Activated naive CD8-positive, alpha-beta T cell treated with anti-CD3 and anti-CD28 coated beads, Interleukin-2, amount 50 U/mL, for 24 hours (primary cell): ENCODE measurements at regions not wholly inside any gene's neighbourhood (a gene's known extent, or its start where the extent isn't known, plus 50 kb on each side); places are given as distances from the start of the nearest gene placed in this dataset.

ENCODE experiments used
- ATAC-seq: fragments of 150-1000 bp; cut with Tn5 transposase; one replicate; pipeline ENCODE4 v1.10.0; 2021
- DNase-seq: peaks from one replicate; pipeline ENCODE4 v3.0.0; 2021
- H3K27ac Mint-ChIP-seq: one replicate; pipeline ENCODE4 v1.8.0; 2021; ENCODE audit warnings: mild to moderate bottlenecking, mixed read lengths
- H3K27me3 Mint-ChIP-seq: one replicate; pipeline ENCODE4 v1.8.0; 2021; ENCODE audit warnings: mixed read lengths
- H3K36me3 Mint-ChIP-seq: one replicate; pipeline ENCODE4 v1.8.0; 2021; ENCODE audit warnings: low read depth, mixed read lengths
- H3K4me1 Mint-ChIP-seq: one replicate; pipeline ENCODE4 v1.8.0; 2021; ENCODE audit warnings: mixed read lengths
- H3K4me3 Mint-ChIP-seq: one replicate; pipeline ENCODE4 v1.8.0; 2021; ENCODE audit warnings: mild to moderate bottlenecking, moderate library complexity, mixed read lengths
- H3K9me3 Mint-ChIP-seq: one replicate; pipeline ENCODE4 v1.8.0; 2021; ENCODE audit warnings: mixed read lengths

DNA sequence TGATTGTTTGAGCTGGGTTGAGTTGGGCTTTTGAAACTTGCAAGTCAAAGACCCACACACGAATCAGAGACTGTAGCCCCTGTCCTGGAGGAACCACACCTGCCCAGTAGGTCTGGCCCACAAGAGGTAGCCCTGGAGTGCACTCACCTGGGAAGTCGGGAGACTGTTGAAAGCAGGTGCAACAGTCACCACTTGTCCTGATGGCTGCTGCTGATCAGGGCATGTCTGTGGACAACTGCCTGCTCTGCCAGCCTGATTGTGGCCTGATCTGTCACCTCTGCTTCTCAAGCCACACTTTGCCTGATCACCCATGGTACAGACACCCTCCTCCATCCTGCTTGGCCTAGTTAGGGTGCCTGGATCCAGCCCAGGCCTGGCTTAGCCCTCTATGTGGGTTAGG is 105.0 kb upstream of the HAAO start:
- ATAC-seq: no peak
- no peak overlapping the region for H3K4me3 Mint-ChIP-seq
- DNase-seq: no peak
- H3K9me3 Mint-ChIP-seq: no peaks in the 10 kb centered on the region
- H3K4me1 Mint-ChIP-seq: peaks cover 2% of the 10 kb centered on the region
- no peak overlapping the region for H3K27ac Mint-ChIP-seq
- H3K36me3 Mint-ChIP-seq: no peaks in the 10 kb centered on the region
- H3K27me3 Mint-ChIP-seq: peaks cover 6% of the 10 kb centered on the region

DNA sequence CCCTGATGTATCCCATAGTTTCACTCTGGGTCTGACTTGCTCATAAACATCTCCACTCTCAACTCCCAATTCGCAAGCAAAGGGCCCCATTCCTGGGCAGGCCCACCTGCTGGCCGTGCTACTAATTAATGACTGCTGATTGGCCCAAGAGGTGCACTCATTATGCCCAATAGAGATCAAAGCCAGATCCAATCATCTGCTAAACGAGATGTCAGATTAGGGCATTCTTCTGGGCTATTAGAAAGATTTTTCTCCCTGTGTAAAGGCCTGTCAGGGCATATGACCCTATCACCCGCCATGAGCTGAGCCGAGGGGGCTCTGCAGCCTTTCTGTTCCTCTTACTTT is 103.4 kb upstream of the HAAO start:
- ATAC-seq: no peak
- Mint-ChIP-seq H3K36me3 (no peaks in the 10 kb centered on the region), H3K4me1 (peaks cover 2% of the 10 kb centered on the region)

DNA sequence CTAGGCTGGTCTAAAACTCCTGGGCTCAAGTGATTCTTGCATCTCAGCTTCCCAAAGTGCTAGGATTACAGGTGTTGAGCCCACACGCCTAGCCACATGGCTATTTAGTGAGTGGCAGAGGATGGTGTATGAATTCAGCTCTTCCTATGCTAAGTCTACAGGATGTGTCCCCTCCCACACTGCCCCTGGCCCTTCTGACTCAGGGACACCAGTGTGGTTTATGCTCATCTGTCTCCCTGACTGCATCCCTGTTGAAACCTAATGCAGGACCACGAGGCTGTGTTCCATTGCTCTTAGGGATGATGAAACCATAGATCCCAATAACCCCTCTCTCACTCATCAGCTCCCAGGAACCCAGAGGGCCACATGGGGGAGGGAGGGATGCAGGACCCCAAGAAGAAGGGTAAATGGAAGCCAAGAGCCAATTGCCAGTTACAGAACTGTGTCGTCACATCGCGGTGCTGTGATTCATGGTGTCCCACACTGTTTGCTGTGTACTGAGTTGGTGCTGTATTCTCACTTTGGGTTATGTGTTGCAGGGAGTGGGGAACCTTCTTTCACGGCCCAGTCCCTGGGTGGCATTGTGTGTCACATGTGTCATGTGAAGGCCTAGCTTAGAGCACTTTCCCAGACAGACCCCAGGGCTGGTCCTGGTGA is 102.9 kb upstream of the HAAO start:
- H3K36me3 Mint-ChIP-seq: no peaks in the 10 kb centered on the region
- DNase-seq: no peak
- no peak overlapping the region for H3K27ac Mint-ChIP-seq

More for the DNA sequence above, 103.4 kb upstream of the HAAO start:
- peaks cover 6% of the 10 kb centered on the region for H3K27me3 Mint-ChIP-seq
- H3K27ac Mint-ChIP-seq: no peak overlapping the region
- DNase-seq: no peak
- H3K4me3 Mint-ChIP-seq: no peak overlapping the region
- no peaks in the 10 kb centered on the region for H3K9me3 Mint-ChIP-seq

DNA sequence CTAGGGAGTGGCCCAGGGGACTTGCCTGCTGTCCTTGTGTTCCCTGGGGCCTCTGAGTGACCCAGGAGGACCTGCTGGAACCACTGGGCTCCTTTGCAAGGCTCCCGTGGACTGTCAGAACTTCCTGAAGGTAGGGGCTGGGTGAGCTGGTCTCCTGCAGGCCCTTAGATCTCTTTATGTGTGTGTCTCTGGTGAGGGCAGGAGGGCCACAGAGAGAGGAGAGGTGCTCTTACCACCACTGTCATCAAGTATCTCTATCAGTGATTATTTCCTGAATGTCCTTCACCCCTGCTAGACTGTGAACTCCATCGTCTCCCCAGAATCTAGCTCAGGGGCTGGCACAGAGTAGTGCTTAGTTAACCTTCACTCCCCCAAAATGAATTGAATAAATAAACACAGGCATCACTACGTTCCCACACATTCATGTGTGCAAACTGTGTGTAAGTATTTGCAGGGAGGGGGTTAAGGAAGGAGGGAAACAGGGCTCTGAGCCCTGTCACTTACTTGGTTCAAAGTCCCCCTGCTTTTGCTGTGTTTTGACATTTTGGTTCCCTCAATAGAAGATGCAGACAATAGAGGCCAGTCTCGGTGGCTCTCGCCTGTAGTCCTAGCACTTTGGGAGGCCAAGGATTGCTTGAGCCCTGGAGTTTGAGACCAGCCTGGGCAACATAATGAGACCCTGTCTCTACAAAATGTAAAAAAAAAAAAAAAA is 100.8 kb upstream of the HAAO start:
- Mint-ChIP-seq H3K4me1 (peaks cover 2% of the 10 kb centered on the region), H3K27me3 (peaks cover 1% of the 10 kb centered on the region), H3K27ac (no peak overlapping the region), H3K9me3 (peaks cover 5% of the 10 kb centered on the region), H3K36me3 (no peaks in the 10 kb centered on the region), H3K4me3 (no peak overlapping the region)
- no peak for ATAC-seq
- DNase-seq: no peak

More for the DNA sequence above, 102.9 kb upstream of the HAAO start:
- Mint-ChIP-seq H3K27me3 (peaks cover 1% of the 10 kb centered on the region), H3K9me3 (no peaks in the 10 kb centered on the region), H3K4me1 (peaks cover 2% of the 10 kb centered on the region), H3K4me3 (no peak overlapping the region)
- peak; percentile 77 for ATAC-seq

DNA sequence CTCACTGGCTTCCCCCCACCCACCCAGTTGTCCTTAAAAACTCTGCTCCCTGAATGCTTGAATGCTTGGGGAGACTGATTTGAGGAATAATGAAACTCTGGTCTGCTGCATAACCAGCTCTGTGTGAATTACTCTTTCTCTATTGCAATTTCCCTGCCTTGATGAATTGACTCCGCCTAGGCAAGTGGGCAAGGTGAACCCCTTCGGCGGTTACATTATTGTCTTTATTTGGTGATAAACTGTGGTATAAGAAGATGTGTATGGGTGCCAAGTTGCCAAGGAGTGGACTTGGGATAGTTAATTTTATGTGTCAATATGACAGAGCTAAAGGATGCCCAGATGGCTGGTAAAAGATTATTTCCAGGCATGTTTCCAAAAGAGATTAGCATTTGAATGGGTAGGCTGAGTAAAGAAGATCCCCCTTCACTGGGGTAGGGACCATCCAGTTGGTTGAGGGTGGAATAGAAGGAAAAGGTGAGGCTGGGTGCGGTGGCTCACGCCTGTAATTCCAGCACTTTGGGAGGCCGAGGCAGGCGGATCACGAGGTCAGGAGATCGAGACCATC is 98.5 kb upstream of the HAAO start:
- DNase-seq: no peak
- Mint-ChIP-seq H3K4me1 (peaks cover 2% of the 10 kb centered on the region), H3K27me3 (peaks cover 1% of the 10 kb centered on the region), H3K36me3 (no peaks in the 10 kb centered on the region), H3K4me3 (no peak overlapping the region), H3K9me3 (peaks cover 5% of the 10 kb centered on the region), H3K27ac (no peak overlapping the region)
- no peak for ATAC-seq

DNA sequence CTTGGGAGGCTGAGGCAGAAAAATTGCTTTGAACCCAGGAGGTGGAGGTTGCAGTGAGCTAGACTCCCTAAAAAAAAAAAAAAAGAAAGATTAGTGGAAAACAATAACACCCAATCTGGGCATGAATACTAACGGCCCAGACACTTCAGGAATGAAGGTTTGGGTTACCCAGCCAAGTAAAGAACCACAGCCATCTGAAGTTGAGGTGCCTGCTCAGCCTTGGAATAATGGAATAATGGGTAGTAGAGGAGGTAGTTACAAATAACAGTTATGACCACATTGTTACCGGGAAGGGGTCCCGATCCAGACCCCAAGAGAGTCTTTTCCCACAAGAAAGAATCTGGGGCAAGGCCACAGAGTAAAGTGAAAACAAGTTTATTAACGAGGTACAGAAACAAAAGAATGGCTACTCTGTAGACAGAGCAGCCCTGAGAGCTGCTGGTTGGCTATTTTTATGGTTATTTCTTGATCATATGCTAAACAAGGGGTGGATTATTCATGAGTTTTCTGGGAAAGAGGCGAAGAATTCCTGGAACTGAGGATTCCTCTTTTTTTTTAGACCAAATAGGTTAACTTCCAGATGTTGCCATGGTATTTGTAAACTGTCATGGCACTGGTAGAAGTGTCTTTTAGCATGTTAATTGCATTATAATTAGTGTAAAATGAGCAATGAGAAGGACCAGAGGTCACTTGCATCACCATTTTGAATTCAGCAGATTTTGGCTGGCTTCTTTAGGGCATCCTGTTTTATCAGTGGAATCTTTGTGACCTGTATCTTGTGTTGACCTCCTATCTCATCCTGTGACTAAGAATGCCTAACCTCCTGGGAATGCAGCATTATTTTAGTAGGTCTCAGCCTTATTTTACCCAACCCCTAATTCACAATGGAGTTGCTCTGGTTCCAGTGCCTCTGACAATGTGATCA is 96.2 kb upstream of the HAAO start:
- Mint-ChIP-seq H3K9me3 (peaks cover 5% of the 10 kb centered on the region), H3K36me3 (no peaks in the 10 kb centered on the region), H3K27me3 (no peaks in the 10 kb centered on the region), H3K4me1 (no peaks in the 10 kb centered on the region), H3K27ac (no peak overlapping the region), H3K4me3 (no peak overlapping the region)
- ATAC-seq: no peak
- DNase-seq: no peak

DNA sequence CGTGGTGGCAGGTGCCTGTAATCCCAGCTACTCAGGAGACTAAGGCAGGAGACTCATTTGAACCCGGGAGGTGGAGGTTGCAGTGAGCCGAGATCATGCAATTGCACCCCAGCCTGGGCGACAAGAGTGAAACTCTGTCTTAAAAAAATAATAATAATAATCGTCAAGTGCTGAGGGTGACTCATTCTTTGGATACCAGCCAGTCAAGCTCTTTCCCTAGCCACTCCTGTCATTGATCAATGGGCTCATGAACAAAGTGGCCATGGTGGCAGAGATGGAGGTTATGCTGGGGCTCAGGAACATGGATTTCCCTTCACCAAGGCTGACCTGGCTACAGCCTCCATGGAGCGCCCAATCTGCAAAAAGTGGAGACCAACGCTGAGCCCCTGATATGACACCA is 94.5 kb upstream of the HAAO start:
- H3K9me3 Mint-ChIP-seq: peaks cover 5% of the 10 kb centered on the region
- DNase-seq (no peak), ATAC-seq (no peak)
- H3K27ac Mint-ChIP-seq: no peak overlapping the region
- H3K27me3 Mint-ChIP-seq: no peaks in the 10 kb centered on the region
- no peak overlapping the region for H3K4me3 Mint-ChIP-seq
- H3K4me1 Mint-ChIP-seq: peaks cover 3% of the 10 kb centered on the region
- H3K36me3 Mint-ChIP-seq: no peaks in the 10 kb centered on the region

DNA sequence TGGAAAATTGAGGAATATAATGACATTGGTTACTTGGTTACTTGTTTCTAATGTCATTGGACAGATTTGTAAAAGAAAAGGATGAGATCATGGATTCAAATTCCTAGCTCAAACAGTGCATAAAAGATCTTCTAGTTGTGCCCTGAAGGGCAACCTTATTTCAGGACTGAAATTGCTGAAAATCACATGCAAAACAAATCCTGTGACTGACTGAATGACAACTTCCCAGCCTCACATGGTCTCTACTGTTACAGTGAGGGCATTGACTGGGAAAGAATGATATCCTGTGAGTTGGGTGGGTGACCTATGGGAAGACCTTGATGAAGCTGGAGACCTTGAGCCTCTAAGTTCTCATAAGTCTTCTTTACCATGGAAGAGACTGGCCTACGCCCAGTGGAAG is 90.4 kb upstream of the HAAO start:
- DNase-seq: no peak
- no peak for ATAC-seq

DNA sequence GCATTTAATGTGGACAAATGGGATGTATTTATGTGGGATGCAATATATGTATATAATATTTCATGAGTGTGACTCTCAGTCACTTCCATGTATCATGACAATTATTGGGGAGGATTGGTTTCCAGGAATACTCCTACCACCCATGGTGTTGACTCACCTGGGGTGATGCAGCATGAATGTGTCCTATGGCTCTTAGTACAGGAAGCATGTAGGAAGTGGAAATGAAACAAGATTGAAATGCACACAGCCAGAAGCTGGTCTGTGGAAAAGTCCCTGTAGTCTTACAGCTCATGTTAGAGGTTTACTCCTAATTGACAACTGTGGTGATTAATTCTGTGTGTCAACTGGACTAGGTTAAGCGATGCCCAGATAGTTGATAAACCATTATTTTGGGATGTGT is 89.3 kb upstream of the HAAO start:
- DNase-seq: no peak
- ATAC-seq: peak; percentile 52
- Mint-ChIP-seq H3K9me3 (no peaks in the 10 kb centered on the region), H3K27me3 (no peaks in the 10 kb centered on the region), H3K4me3 (no peak overlapping the region), H3K27ac (no peak overlapping the region), H3K36me3 (no peaks in the 10 kb centered on the region), H3K4me1 (peaks cover 33% of the 10 kb centered on the region)

More for the DNA sequence above, 90.4 kb upstream of the HAAO start:
- Mint-ChIP-seq H3K4me1 (peaks cover 33% of the 10 kb centered on the region), H3K27me3 (no peaks in the 10 kb centered on the region), H3K36me3 (no peaks in the 10 kb centered on the region), H3K4me3 (no peak overlapping the region), H3K9me3 (no peaks in the 10 kb centered on the region), H3K27ac (no peak overlapping the region)

DNA sequence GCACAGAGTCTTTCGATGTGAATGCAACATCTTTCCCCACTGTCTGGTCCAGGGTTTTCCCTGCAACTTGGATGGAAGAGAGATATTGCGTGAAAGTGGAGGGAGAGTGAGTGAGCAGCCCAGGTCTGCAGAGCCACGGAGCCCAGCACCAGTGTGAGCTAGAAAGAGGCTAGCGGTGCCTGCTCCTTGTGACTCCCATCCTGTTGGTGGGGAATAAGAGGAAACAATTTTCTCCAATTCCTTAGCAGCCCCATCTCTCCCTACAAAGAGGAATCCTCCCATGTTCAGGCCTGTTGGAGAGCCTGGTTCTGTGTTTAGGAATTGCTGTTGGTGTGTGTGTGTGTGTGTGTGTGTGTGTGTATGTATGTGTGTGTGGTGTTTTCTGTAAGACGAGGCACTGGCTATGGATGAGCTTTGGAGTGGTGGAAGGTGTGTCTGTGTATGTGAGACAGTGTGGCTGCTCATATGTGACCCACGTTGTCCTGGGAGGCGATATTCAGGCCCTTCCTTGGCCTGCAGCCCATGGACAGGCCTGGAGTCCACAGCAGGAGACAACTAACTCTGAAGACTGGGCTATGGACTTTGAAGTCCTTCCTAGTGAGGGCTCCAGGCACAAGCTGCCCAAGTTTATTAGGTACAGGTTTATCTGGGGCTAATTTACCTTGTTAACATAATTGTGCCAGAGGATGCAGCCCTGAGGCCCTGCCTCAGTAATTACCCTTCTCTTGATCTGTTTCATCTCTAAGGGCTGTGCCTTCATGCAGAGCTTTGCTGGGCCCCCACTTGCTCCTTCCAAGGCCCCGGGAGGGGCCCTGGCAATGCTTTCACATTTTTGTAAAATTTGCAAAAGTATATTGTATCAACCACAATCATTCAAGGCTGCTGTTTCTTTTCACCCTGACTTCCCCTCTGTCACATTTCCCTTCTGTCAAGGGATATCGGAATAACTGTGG is 88.6 kb upstream of the HAAO start:
- no peak for ATAC-seq

DNA sequence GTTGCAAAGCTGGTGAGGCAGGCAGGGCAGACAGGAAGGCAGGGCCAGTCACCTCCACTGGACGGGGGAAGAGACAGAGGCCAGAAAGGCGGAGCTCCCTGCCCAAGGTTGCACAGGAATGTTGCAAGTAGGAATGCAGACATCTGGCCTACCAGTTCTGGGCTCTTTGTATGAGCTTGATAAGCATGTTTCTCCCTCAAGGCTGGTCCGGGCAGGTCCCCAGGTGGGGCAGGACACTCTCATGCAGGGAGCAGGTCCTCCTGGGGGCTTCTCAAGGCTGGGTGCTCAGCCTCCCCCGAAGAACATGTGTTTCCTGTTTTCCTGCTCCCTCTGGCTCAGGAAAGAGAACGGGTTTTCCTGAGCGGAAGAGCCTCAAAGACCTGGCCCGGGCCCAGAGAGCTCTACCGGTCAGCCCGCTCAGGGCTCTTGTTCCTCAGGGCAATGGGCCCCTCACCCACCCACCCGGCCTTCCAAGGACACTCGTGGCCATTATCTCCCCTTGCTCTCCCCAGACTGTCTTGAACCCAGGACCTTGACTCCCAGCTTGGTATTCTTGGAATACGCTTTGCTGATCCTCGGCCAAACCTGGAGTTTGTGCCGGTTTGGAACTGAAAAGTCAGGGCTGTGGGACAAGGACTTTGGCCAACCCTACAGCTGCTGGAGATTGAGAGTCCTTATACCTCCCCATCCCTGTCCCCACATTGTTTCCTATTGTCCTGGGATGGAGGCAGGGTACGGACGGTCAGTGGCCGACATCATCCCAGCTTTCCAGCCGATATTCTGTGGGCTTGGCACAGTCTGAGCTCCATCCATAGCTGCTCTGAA is 87.7 kb upstream of the HAAO start:
- ATAC-seq (no peak), DNase-seq (no peak)
- Mint-ChIP-seq H3K36me3 (no peaks in the 10 kb centered on the region), H3K4me3 (no peak overlapping the region), H3K27ac (no peak overlapping the region), H3K4me1 (peaks cover 33% of the 10 kb centered on the region), H3K9me3 (no peaks in the 10 kb centered on the region), H3K27me3 (no peaks in the 10 kb centered on the region)

More for the DNA sequence above, 88.6 kb upstream of the HAAO start:
- Mint-ChIP-seq H3K4me1 (peaks cover 33% of the 10 kb centered on the region), H3K36me3 (no peaks in the 10 kb centered on the region), H3K27me3 (no peaks in the 10 kb centered on the region), H3K4me3 (no peak overlapping the region), H3K27ac (no peak overlapping the region), H3K9me3 (no peaks in the 10 kb centered on the region)
- DNase-seq: no peak

DNA sequence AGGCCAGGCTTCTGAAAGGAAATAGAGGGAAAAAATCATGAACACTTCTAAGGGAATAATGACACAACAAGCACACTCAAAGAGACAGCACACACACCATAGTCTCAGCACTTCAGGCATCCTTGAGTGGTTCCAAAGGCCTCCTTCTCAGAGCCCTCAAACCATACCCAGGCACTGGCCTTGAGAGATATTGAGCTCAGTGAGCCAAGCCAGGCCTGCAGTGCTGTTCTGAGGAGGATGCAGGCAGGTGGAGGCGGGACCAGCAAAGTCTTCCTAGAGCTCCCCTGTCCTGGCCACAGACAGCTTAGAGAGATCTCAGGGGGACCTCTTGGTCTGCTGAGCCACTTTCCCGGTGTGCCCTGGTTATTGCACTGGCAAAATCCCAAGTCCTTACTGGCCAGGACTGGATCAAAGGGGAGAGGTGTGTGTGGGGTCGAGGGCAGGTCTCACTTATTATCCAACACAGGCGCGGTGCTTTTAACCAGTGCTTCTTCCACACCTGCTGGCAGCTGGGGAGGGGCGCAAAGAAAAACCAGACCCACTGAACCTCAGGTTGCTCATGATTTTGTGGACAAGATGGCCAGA is 86.8 kb upstream of the HAAO start:
- ATAC-seq: no peak
- peak overlapping the region; percentile 64 for H3K27ac Mint-ChIP-seq

DNA sequence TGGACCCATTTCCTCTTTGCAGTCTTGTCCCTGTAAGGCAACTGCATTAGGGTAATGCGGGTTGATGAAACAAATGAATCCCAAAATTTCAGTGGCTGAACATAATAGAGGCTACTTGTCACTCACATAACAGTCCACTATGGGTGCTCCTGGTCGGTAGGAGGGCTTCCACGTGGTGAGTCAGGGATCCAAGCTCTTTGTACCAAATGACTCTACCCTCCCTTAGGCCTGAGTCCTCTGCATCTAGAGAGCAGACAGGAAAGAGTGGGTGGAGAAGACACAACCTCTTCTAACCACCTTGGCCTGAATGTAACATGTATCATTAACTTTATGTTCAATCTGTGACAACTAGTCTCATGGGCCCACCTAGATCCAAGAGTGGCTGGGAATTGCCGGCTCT is 86.2 kb upstream of the HAAO start:
- no peak overlapping the region for H3K4me3 Mint-ChIP-seq
- no peaks in the 10 kb centered on the region for H3K9me3 Mint-ChIP-seq
- peak; percentile 25 for DNase-seq
- peak overlapping the region; percentile 64 for H3K27ac Mint-ChIP-seq
- H3K4me1 Mint-ChIP-seq: peaks cover 33% of the 10 kb centered on the region
- ATAC-seq: peak; percentile 95
- no peaks in the 10 kb centered on the region for H3K27me3 Mint-ChIP-seq
- H3K36me3 Mint-ChIP-seq: no peaks in the 10 kb centered on the region

More for the DNA sequence above, 86.8 kb upstream of the HAAO start:
- Mint-ChIP-seq H3K27me3 (no peaks in the 10 kb centered on the region), H3K36me3 (no peaks in the 10 kb centered on the region), H3K4me1 (peaks cover 33% of the 10 kb centered on the region), H3K4me3 (no peak overlapping the region), H3K9me3 (no peaks in the 10 kb centered on the region)
- no peak for DNase-seq
